ENCODE measurements at regions not wholly inside any gene's neighbourhood (a gene's known extent, or its start where the extent isn't known, plus 50 kb on each side); places are given as distances from the start of the nearest gene placed in this dataset.

DNA sequence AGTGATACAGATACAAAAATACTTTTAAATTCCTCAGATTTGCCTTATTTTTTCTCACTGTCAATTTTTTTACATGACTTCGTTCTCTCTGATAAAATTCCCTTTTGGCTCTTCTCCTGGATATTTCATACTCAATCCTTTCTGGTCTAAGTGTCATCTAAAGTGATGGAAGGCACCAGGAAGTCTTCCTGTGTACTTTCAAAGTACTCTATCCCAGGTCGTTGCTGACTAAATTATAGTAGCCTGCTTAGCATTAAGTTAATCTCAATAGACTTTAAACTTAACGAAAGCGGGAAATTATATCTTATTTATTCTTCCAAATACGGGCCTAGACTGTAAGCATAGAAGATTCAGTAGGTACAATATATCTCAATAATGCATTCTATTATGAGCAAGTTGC, 67.8 kb downstream of the CASP12 start:
- no peak for DNase-seq (ENCODE audit: low read depth)

GRCh38 chr11:104830080-104830479, 68.2 kb downstream of the CASP12 start:
- DNase-seq (ENCODE audit: low read depth) = no peak

GRCh38 chr11:104826772-104827171, 71.5 kb downstream of the CASP12 start:
- no peak for DNase-seq (ENCODE audit: low read depth)

- no peak for DNase-seq (ENCODE audit: low read depth)
These were observed 74.6 kb downstream of the CASP12 start for GRCh38 chr11:104823657-104824056.

- DNase-seq (ENCODE audit: low read depth) = no peak
These were observed 77.8 kb downstream of the CASP12 start for GRCh38 chr11:104820431-104820830.

DNA sequence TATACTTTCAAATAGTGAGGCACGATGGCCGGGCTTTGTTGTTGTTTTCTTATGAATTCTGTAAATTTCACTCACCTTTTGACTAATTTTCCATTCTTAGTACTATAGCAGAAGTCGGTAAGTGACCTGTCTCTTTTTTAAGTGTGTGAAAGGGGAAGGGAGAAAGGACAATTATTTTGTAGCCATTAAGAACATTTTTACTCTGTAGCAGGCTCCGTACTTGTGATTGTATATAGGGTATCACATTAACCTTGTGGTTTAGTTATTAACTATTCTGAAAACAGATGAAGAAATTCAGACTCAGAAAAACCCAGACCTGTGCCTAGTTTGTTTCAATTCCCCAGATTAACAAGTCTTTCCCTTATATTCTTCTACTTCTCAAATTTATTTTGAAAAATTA, 78.7 kb downstream of the CASP12 start:
- DNase-seq (ENCODE audit: low read depth) = no peak

DNA sequence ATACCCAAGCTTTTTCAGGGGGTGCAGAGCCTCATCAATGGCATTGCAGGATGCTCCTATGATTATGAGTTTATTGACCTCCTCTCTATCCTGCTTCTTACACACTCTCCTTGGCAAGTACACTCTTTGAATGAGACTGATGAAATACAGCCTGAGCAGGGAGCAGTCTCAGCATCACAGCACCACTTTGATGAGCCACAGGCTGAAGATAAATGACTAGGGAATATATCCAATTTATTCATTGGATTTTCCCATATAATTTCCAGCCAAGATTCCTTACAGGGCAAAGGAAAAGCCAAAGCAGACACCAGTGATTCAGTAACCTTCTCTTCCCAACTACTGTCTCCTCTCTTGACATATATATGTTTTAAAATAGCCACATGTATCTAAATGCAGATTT, 79.2 kb downstream of the CASP12 start:
- DNase-seq (ENCODE audit: low read depth) = no peak

DNA sequence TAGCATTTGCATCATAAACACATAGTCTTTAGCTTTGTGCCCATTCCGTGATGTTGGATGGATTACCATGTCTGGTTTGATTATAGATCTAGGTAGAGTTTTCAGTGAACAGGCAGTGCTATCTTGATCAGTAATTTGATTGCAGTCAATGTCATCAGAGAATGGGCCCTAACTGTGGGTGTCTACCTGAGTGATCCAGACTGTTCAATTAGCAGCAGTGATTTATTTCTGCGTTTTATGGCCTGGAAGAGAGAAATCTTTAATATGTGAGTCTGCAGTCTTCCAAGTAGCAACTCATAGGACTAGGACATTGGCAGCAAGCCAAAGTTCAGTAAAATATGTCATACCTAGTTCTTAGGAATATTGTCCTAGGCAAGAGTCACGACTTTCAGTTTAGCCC, 80.3 kb downstream of the CASP12 start:
- no peak for DNase-seq (ENCODE audit: low read depth)

- DNase-seq (ENCODE audit: low read depth) = no peak
These were observed 84.7 kb downstream of the CASP12 start for GRCh38 chr11:104813532-104813931.

DNA sequence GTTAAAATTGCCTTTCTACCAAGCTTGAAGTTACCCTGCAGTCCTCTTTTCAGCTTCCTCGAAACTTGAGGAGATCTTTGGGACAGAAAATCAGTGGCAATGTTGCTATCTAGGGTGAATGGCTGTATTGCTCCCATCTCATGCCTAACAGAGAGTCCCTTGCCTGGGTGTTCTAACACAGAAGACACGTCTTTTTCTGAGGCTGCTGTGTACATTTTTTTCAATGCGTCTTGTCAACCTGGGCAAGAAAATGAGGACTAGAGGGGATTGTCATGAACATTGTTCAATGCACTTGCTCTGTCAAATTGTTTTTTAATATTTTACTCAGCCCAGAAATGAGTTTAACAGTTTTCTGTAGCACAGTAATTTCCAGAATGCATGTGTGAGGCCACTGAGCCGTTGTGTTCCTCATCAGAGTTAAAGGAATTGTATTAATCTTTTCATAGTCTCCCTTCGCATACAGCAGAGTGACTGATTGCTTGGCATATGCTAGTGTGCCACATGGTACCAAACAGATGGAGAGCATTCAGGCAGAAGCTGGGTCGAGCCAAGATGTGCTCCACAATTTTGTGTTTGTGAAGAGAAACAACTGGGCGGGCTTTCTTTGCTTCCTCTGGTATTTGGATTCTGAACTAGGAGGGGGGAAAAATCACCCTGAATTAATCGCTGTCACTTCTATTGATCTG, 86.0 kb downstream of the CASP12 start:
- no peak for DNase-seq (ENCODE audit: low read depth)

GRCh38 chr11:104803776-104804175, 94.5 kb downstream of the CASP12 start:
- DNase-seq (ENCODE audit: low read depth) = no peak

- DNase-seq (ENCODE audit: low read depth) = no peak
These were observed 99.0 kb downstream of the CASP12 start for GRCh38 chr11:104799251-104799650.

GRCh38 chr11:104798789-104799188, 99.5 kb downstream of the CASP12 start:
- no peak for DNase-seq (ENCODE audit: low read depth)

DNA sequence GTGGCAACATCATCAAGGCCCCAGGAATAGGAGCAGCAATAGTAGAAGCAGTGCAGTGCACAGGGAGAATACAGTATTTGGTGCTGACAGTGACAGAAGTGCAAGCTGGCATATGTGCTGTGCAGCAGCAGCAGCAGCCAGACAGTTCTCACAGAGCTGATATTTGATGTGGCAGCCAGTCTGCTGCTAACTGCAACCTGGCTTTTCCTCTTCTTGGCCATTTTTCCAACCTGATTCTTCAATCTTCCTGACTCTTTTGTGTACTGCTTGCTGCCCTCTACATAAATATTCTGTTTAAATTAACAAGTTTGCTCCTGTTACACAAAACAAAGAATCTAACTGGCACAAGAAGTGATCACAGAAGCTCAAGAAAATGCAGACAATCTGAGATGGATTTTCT, 102.0 kb downstream of the CASP12 start:
- no peak for DNase-seq (ENCODE audit: low read depth)

GRCh38 chr11:104795501-104796213, 102.6 kb downstream of the CASP12 start:
- DNase-seq (ENCODE audit: low read depth) = no peak

DNA sequence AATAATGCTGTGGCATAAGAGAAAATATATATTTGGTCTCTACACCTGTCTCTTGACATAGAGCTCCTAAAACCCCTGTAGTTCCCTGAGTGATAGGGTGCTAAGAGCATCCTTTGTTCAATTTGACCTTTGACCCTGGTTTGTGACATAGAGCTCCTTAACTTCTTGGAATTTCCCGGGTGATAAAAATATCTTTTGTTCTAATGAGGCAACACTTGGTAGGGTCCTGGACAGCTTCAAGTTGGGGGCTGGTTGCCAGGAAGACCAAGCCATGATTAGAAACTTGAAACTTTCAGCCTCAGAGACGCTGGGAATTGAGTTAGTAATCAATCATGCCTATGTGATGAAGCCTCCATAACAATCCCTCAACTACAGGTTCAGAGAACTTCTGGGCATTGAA, 105.4 kb downstream of the CASP12 start:
- DNase-seq (ENCODE audit: low read depth) = no peak

DNA sequence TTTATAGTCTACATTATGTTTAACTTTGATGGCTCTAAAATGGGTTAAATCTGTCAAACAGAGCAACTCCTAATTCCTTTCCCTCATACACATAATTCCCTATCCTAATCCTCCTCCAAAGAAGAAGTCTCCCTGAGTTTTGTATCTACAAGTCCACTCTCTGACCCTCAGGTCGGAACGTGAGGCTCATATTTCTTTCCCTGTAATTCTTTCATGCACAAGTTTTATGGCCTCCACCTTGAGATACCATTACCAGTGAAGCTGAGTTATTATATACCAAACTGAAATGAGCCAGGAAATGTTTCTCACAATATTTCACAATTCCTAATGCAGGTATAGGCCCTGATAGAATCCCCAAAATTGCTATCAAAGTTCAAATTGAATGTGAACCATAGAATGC, 106.4 kb downstream of the CASP12 start:
- DNase-seq (ENCODE audit: low read depth) = no peak

DNA sequence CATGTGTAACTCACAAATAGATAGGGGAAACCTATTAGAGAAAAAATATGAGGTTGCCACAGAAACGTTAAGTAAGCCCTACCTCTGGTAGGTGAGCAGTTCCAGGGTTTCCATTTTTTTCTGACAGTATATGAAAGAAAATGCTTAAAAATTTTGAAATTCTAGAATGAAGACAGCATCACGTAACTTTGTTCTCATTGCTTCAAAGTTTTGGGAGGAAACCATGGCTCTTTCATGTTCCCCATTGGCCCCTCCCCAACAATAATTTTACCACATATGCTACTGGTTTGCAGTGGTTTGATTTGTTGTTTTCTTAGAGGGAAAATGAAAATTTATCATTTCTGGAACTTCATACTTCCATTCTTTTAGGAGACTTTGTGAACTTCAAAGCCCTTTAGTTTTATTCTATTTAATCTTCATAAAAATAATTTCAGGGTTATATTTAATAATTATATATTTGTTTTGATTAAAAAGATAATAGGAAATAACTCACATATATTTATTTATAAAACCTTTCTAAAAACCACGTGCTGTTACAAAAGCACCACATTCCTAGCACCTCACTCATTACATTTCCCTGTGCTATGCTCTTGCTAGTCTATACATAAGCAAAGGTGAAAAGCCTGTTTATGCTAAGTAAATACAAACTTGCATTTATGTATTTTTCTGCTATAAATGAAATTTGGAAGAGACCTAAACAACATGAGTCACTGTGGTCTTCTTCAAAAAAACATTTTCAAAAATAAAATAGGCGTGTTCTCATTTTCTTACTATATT, 113.4 kb downstream of the CASP12 start:
- DNase-seq (ENCODE audit: low read depth) = no peak

GRCh38 chr11:104783241-104783640, 115.0 kb downstream of the CASP12 start:
- DNase-seq (ENCODE audit: low read depth) = no peak

GRCh38 chr11:104782377-104782754, 115.9 kb downstream of the CASP12 start:
- DNase-seq (ENCODE audit: low read depth) = no peak

DNA sequence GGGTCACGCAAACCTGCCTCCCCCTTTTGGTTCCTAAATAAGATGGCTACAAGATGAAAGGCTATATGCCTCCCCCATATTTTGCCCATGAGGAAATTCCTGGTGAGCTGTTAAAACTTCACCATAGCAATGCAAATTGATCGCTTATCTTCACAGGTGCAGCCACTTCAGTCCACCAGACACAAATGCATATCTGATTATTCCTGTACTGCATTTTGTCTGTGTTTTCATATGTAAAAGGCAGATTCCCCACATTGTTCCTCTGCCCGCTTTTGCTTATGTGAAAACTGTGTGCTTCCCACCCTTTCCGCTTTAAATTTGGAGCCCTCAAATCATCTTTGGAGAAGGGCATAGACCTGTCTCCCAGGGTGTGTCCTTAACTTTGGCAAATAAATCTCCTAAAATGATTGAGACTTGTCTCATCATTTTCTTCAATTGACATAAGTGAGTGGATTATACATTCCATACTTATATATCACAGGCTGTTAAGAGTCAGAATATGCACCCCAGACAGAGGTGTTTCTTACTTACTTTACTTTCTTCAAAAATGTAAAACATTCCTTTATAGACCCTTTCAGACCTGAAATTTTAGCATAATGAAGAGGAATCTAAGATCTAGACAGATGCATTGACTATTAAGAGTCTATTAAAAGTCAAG, 116.4 kb downstream of the CASP12 start:
- no peak for DNase-seq (ENCODE audit: low read depth)

DNA sequence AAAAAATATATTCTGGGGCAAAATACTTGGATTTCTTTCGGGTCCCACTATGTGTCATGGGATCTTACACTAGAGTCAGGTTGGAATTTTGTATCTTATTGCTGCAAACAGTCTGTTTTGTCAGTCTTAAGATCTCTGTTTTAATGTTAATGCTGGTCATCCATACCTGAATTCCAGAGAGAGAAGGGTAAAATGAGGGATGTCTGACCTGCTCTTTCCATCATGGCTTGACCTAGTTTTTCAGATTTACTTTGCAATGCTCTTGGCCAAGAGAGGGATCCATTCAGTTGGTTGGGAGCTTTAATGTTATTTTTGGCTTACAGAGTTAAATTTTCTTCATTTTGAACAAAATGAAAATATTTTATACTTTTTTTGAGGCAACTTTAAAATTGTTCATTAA, 117.2 kb downstream of the CASP12 start:
- DNase-seq (ENCODE audit: low read depth) = no peak
